A673 (cell line): ENCODE measurements at regions not wholly inside any gene's neighbourhood (a gene's known extent, or its start where the extent isn't known, plus 50 kb on each side); places are given as distances from the start of the nearest gene placed in this dataset.
A peak's percentile ranks its signal among the peaks of the same experiment; 100 is the strongest.

Experiments
- BruUV-seq: library from RNA; stranded (reverse); fragments of 400-500 nt; replicated peaks from 2 replicates; lab custom pipeline; 2021; lab: Mats Ljungman, UMichigan
- CTCF ChIA-PET: fragments of 300-600 bp; sonication (Branson Sonifier 250); formaldehyde crosslinking; loops from one replicate; lab custom pipeline; 2022; ENCODE audit warnings: antibody characterized with exemption; lab: Charles Lee
- POLR2A ChIA-PET: fragments of 300-600 bp; sonication (Branson Sonifier 250); formaldehyde crosslinking; loops from one replicate; lab custom pipeline; 2022; ENCODE audit warnings: antibody characterized with exemption; ENCODE audit not compliant: low non-redundant PET; lab: Charles Lee
- DNase-seq: peaks from one replicate; pipeline ENCODE4 v3.0.0-alpha.2; 2015; ENCODE audit warnings: low spot score
- H3K27ac ChIP-seq: fragments of 200-600 bp; sonication (generic); 2 replicates; pipeline ENCODE4 v1.5.1; 2016; ENCODE audit warnings: mixed run types, low read depth, mild to moderate bottlenecking, mixed read lengths, antibody characterized with exemption, low read length; ENCODE audit not compliant: poor library complexity, severe bottlenecking
- H3K27me3 ChIP-seq: fragments of 200-600 bp; sonication (generic); replicated peaks from 2 replicates; pipeline ENCODE4 v1.6.1; 2017; ENCODE audit warnings: mixed run types, low read depth, mild to moderate bottlenecking, mixed read lengths, antibody characterized with exemption, low read length; ENCODE audit not compliant: insufficient read depth, poor library complexity
- H3K36me3 ChIP-seq: fragments of 200-600 bp; sonication (generic); 2 replicates; pipeline ENCODE4 v1.6.1; 2016; ENCODE audit warnings: mixed run types, mild to moderate bottlenecking, mixed read lengths, antibody characterized with exemption, low read length; ENCODE audit not compliant: insufficient read depth, poor library complexity, severe bottlenecking
- H3K4me1 ChIP-seq: fragments of 200-600 bp; sonication (generic); 2 replicates; pipeline ENCODE4 v1.6.1; 2017; ENCODE audit warnings: mixed run types, mild to moderate bottlenecking, mixed read lengths, antibody characterized with exemption, low read length; ENCODE audit not compliant: insufficient read depth, poor library complexity, severe bottlenecking
- H3K4me3 ChIP-seq: fragments of 200-600 bp; sonication (generic); 2 replicates; pipeline ENCODE4 v1.5.1; 2016; ENCODE audit warnings: low read depth, mixed run types, mild to moderate bottlenecking, mixed read lengths, low read length; ENCODE audit not compliant: poor library complexity, severe bottlenecking
- H3K9me3 ChIP-seq: fragments of 200-600 bp; sonication (generic); 2 replicates; pipeline ENCODE4 v1.6.1; 2016; ENCODE audit warnings: mixed run types, low read depth, mild to moderate bottlenecking, mixed read lengths, antibody characterized with exemption, low read length; ENCODE audit not compliant: poor library complexity, severe bottlenecking
- CTCF ChIP-seq: fragments of 300-800, 200-600 bp; sonication (generic); conservative IDR thresholded peaks from 2 replicates; pipeline ENCODE4 v1.5.1; 2017; ENCODE audit warnings: low read depth, mild to moderate bottlenecking, antibody characterized with exemption, low read length, moderate library complexity, mixed read lengths
- EZH2 ChIP-seq: fragments of 200-600 bp; sonication (generic); IDR thresholded peaks from 2 replicates; pipeline ENCODE4 v1.6.1; 2017; ENCODE audit warnings: borderline replicate concordance, low read depth, mild to moderate bottlenecking, mixed read lengths, antibody characterized with exemption, low read length; ENCODE audit not compliant: poor library complexity, severe bottlenecking
- intact Hi-C: fragments of 100-400 bp; cut with micrococcal nuclease; formaldehyde crosslinking; loops from one replicate; pipeline ENCODE4 v1.10.0; 2022; ENCODE audit not compliant: unreplicated experiment

DNA sequence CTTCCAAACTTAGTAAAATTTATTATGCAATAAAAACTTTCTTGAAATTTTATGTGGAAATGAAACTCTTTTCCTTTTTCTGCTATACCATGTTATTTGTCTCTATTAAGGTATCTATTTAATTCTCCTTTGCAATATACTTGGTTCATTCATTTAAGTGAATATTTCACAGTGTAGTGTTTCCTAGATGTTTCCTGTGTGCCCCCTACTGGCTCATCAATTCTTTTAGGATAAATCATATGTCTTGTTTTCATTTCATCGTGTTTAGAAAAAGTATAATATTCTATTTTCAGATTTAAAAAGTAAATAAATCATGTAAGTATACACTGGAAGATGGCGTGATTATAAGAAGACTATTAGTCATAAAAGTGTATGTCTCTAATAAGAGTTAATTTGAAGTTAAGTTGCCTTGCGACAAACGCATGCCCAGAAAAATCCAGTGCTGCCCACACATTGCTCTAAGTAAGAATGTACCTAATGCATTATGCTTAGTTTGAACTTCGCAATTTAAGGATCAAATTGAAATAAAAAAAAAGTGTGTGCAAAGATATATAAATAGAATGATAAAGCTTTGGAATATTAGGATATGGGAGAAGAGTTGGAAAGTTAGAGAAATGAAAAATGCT lies 525.4 kb downstream of the KCNJ3 start:
- peak; percentile 39 for DNase-seq
- intact Hi-C loops: loop anchor here (5.0 kb wide), 2 partner anchors 772 to 822 kb away; no protein-coding TSS in a partner anchor
- peak; percentile 64 for TF ChIP-seq CTCF
- TF ChIP-seq EZH2: no peak
- ChIA-PET CTCF (no interaction called here), POLR2A (no interaction called here)
- Histone ChIP-seq H3K4me3 (no peak overlapping the region), H3K9me3 (no peaks in the 10 kb centered on the region), H3K36me3 (no peaks in the 10 kb centered on the region), H3K27me3 (no peaks in the 10 kb centered on the region), H3K4me1 (no peaks in the 10 kb centered on the region), H3K27ac (no peak overlapping the region)
- no TSS peak for BruUV-seq

DNA sequence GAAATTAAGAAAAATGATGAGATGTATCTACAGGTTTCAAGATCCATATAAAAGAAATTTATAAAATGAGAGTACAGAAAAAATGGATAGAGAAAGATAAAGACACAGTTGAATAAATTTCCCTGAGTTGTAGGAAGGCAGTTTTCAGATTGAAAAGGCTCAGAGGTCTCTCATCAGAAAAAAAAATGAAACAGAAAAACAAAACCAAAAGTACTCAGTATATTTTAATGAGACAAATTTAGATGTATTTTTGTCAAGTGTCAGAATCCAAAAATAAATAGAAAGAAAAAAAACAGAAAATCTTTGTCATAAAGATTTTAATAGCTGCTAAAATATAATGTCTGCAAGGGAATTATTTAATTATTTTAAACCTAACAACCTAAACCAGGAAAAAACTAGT lies 520.5 kb downstream of the KCNJ3 start:
- no peak for DNase-seq
- no peak for TF ChIP-seq EZH2
- no peak for TF ChIP-seq CTCF
- intact Hi-C loops: no loop called here
- H3K4me3 ChIP-seq: no peak overlapping the region
- no peaks in the 10 kb centered on the region for H3K27me3 ChIP-seq
- H3K4me1 ChIP-seq: no peaks in the 10 kb centered on the region
- ChIA-PET CTCF (no interaction called here), POLR2A (no interaction called here)
- H3K9me3 ChIP-seq: no peaks in the 10 kb centered on the region
- H3K36me3 ChIP-seq: no peaks in the 10 kb centered on the region
- BruUV-seq: no TSS peak
- no peak overlapping the region for H3K27ac ChIP-seq

GRCh38 chr2:155218292-155218924 lies 519.9 kb downstream of the KCNJ3 start:
- no peaks in the 10 kb centered on the region for H3K4me1 ChIP-seq
- no TSS peak for BruUV-seq
- no peak for DNase-seq
- intact Hi-C loops: no loop called here
- TF ChIP-seq EZH2 (no peak), CTCF (no peak)
- H3K4me3 ChIP-seq: no peak overlapping the region
- H3K36me3 ChIP-seq: no peaks in the 10 kb centered on the region
- ChIA-PET CTCF (no interaction called here), POLR2A (no interaction called here)
- H3K9me3 ChIP-seq: no peaks in the 10 kb centered on the region
- H3K27me3 ChIP-seq: no peaks in the 10 kb centered on the region
- H3K27ac ChIP-seq: no peak overlapping the region
